HG03159 (cell line): ENCODE measurements at regions not wholly inside any gene's neighbourhood (a gene's known extent, or its start where the extent isn't known, plus 50 kb on each side); places are given as distances from the start of the nearest gene placed in this dataset.

ENCODE experiments used
- ATAC-seq: cut with Tn5 transposase; IDR thresholded peaks from one replicate; pipeline ENCODE4 v1.9.1; 2021; ENCODE audit warnings: mild to moderate bottlenecking, moderate library complexity; ENCODE audit not compliant: unreplicated experiment

DNA sequence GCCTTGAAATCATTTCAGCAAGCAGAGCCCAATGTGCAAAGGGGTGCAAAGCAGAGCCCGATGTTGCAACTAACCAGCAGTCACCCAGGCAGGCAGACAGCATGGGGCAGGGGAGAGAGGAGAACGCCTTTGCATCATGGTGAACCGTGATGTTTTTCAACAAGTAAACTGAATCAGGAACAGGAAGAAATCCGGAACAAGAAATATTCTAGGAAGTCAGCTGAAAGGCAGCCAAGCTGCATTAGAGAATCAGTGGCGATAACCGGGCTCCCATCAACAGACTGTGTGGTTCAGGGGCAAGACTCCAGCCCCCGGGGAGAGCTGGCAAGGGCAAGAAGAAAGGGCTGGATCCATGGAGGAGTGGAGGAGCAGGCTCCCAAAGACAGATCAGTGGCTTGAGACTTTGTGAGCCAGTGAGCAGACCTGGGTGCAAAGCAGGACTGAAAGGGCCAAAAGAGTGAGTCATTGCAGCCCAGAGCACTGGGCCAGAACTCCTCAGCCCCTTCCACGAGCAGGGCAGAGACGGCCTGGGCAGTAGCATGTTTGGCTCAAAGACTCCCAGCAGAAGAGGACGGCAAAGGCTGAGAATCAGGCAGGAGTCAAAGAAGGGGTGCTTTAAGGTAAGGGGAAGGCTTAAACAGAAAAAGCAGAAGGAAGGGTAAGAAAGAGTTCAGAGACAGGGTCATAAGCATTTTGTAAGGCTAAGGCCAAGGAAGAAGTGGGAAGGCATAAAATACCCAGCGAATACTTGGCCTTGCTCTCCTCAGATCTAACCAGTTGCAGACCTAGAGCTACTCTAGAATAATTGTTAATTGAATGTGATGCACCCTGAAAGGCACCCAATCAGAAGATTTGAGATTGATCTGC lies 155.0 kb downstream of the SETD4 start:
- no peak for ATAC-seq

DNA sequence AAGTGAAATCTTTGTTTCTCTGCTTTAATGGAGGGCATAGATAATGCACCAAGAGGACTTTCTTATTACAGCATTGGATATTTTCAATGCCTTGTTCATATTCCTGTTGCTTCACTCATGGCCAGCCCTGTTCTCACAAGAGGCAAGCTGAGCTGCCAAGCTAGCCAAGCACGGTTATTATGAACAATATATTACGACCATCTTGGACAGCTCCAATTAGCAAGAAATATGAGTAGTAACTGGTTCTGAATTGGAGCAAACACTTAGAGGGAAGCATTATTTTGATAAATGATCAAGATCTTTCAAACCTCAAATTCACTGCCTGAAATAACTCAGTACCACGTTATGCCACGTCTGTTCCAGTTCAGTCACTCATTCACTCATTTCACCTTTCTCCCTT lies 159.8 kb downstream of the SETD4 start:
- ATAC-seq: no peak

- no peak for ATAC-seq
Observed at GRCh38 chr21:35896060-35896459, 164.3 kb downstream of the SETD4 start.

GRCh38 chr21:35895598-35895997 lies 164.7 kb downstream of the SETD4 start:
- no peak for ATAC-seq

DNA sequence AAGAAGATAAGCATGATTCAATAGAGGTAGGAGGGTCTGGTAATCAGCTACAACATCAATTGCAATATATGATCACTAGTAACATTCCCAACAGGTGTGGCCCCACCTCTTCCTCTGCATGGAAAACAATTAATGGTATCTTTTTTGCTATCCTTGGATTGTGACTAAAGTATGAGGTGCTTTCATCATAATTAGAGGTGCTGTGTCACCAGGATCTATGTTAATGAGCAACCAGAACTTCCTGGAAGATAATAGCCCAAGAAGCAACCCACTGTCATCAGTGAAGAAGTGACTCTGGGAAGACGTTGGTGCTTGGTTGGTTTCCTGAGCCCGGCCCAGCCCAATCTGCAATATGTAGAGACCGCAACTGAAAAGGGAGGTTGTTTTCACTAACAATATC lies 167.2 kb downstream of the SETD4 start:
- ATAC-seq: no peak

- no peak for ATAC-seq
Observed at GRCh38 chr21:35886887-35887286, 173.4 kb downstream of the SETD4 start.

DNA sequence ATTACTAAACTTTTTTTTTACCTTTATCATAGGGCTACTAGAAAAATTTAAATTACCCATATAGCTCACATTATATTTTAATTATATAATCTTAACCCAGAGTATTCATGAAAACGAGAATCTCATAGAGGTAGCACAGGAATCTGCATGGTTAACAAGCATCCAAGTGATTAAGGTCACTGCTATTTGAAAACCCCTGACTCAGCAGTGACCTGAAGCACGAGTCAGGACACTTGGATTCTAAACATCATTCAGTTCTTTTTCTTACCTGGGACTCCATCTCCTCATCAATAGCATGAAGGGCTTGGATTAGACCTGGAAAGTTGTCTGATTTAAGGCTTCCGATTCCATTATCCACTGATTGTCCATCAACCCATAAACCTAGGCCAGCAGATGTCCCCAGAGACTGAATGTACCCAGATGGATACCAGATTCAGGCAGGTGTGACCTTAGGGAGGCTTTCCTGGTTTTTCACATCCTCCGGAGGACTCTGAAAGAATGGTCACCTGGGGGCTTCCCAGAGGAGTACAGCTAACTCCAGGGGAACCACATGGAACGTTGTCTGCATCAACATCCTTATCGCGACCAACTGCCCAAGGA lies 174.3 kb downstream of the SETD4 start:
- no peak for ATAC-seq

DNA sequence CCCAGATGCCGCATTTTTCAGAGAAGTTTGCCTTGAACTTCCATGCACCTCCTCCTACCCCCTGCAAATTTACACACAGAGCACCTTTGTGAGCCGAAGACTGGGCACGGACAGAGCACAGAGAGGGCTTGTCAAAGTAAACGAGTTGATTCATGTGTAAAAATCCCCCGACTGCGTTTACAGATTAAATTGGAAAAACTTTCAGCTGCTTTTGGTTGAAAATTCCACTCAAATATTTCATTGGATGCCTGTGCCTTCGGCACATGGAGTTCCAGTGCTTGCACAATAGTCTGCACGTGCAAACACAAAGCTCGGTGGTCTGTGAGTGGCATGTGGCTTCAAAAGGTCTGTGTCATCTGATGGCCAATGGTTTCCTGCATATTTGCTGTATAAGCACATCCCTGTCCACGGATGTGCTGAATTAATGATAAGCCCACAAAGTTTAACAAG lies 177.5 kb downstream of the SETD4 start:
- no peak for ATAC-seq

DNA sequence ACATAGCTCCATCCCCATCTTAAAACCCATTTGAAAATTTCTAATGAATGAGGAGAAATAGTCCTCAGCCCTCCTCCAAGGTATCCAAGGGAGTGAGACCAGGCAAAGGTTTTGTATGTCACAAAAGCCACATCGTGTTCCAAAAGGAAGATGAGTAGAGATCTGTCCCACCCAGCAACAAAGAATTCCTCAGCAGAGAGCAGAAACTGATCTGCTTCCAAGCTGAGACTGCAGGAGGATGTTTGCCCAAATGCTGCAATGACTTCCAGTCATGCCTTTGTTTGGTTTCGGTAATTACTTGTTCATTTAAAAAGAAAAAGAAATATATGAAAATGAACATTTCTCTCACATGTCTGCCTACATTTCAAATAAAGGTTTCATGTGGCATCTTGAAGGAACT lies 186.9 kb downstream of the SETD4 start:
- no peak for ATAC-seq

DNA sequence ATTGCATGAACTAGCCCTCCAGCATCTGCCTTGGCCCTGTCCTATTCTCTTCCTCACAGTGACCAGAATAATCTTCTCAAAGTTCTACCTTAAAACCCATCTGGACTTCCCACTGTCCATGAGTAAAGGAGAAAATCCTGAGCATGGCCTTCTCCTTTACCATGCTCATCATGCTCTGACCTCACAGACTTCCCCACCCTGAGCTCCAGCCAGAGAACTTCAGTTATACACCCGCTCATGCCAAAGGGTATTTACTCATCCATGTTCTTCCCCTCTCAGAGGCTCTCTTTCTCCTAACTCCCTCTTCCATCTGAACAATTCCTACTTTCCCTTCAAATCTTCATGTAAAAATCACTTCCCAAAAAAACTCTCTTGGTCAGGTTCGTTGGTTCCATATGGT lies 188.4 kb downstream of the SETD4 start:
- ATAC-seq: no peak

- no peak for ATAC-seq
Observed at GRCh38 chr21:35868869-35869223, 191.5 kb downstream of the SETD4 start.

DNA sequence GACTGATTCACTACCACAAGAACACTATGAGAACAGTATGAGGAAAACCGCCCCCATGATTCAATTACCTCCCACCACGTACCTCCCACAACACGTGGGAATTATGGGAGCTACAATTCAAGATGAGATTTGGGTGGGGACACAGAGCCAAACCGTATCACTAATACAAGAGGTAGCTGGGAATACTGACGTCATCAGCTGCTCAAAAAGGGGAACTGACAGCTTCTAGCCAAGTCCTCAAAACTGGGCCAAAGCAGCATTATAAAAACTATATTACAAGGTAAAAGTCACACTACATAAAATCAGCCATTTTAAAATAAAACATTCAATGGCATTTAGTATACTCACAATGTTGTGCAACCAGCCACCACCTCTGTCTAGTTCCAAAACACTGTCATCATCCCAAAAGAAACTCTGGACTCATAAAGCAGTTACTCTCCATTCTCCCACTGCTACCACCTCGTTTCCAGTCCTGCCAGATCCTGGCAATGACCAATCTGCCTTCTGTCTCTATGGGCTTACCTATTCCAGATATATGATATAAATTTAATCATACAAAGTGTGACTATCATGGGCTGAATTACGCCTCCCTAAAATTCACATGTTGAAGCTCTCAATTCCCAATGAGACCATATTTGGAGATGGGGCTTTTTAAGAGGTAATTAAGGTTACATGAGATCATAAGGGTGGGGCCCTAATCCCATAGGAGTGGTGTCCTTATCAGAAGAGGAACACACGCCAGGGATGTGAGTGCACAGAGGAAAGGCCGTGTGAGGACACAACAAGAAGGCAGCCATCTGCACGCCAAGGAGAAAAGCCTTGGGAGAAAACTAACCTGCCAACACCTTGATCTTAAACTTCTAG lies 192.1 kb downstream of the SETD4 start:
- no peak for ATAC-seq

GRCh38 chr21:35864039-35864438 lies 196.3 kb downstream of the SETD4 start:
- ATAC-seq: no peak

- no peak for ATAC-seq
Observed at GRCh38 chr21:35862969-35863368, 197.4 kb downstream of the SETD4 start.

DNA sequence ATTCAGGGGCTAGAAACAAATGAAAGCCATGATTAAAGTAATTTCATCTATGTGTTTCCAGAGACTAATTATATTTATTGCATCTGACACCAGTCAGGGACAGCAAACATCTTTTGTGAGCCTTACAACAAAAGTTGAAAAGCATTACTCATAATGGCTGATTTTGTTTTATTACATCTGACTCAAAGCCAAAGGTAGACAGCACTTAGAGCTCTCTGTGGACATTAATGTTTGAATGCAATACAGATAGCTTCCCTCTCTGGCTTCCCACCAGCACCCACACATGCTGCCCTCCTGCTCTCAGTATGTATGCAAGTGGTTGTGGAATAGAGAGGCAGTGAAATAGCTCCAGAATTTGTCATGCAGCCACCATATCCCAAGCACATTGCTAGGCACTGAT lies 198.7 kb downstream of the SETD4 start:
- ATAC-seq: no peak

- no peak for ATAC-seq
Observed at GRCh38 chr21:35860189-35860869, 200.0 kb downstream of the SETD4 start.

- ATAC-seq: no peak
Observed at GRCh38 chr21:35859677-35860076, 200.6 kb downstream of the SETD4 start.

- no peak for ATAC-seq
Observed at GRCh38 chr21:35857095-35857494, 203.2 kb downstream of the SETD4 start.

GRCh38 chr21:35855484-35855883 lies 204.8 kb downstream of the SETD4 start:
- ATAC-seq: no peak

DNA sequence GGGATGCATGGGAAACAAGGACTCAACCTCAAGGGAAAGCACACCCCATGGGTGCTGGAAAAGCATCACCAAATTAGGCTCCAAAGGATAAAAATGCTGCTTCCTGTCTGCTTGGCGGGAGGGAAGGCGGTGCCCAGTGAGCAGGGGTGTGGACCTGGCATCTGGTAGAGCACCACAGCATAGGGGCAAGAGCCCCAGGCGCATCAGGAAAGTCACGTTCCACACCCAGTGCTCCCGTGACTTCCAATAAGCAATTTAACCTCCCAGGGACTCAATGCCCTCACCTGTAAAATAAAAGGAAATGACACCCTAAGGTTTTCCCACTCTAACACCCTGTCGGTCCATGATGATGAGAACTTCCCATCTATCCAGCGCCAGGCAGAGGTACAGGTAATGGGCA lies 206.0 kb downstream of the SETD4 start:
- no peak for ATAC-seq
